HepG2 (cell line): ENCODE measurements at regions not wholly inside any gene's neighbourhood (a gene's known extent, or its start where the extent isn't known, plus 50 kb on each side); places are given as distances from the start of the nearest gene placed in this dataset.

ENCODE experiments used
- ATAC-seq: fragments of 200-7000 bp; cut with Tn5 transposase; 3 replicates; pipeline ENCODE4 v1.9.1; 2020; ENCODE audit warnings: mild to moderate bottlenecking, moderate library complexity
- BruUV-seq: library from RNA; stranded (reverse); fragments of 400-500 nt; replicated peaks from 2 replicates; lab custom pipeline; 2021; lab: Mats Ljungman, UMichigan
- CTCF ChIA-PET: fragments of 300-600 bp; formaldehyde crosslinking; extraction: SDS; loops from one replicate; lab custom pipeline; 2021; ENCODE audit warnings: low total read pairs, inconsistent platforms, low intra/inter-chr PET ratio; lab: Yijun Ruan, JAX
- POLR2A ChIA-PET: fragments of 350-600 bp; sonication (Branson Sonifier 250); formaldehyde crosslinking; loops from one replicate; lab custom pipeline; 2020; ENCODE audit warnings: antibody characterized with exemption, inconsistent platforms; lab: Yijun Ruan, JAX
- DNase-seq: peaks from one replicate; pipeline ENCODE4 v3.0.0-alpha.2; 2015; ENCODE audit warnings: low spot score
- FAIRE-seq: peaks from 3 replicates; lab custom pipeline; 2011; peaks lifted over from hg19 to GRCh38; lab: Jason Lieb, UNC
- H2AFZ ChIP-seq: one replicate; pipeline ENCODE4 v1.6.1; 2011; ENCODE audit warnings: low read length, inconsistent platforms
- H3K27ac ChIP-seq: fragments of 300-600 bp; 3 replicates; pipeline ENCODE4 v1.8.0; 2011; ENCODE audit warnings: mixed run types, mild to moderate bottlenecking, mixed read lengths, low read length, inconsistent platforms; ENCODE audit not compliant: insufficient read depth; ENCODE audit errors: extremely low read length
- H3K27me3 ChIP-seq, 2 experiments: fragments of 200-600 bp in 1 of 2; 2 replicates in 1 of 2; 3 replicates in 1 of 2; pipeline versions ENCODE4 v1.6.0 to v1.8.0; 2011; ENCODE audit warnings: low read length in 2 of 2, mild to moderate bottlenecking in 2 of 2, moderate library complexity in 2 of 2, inconsistent platforms in 1 of 2; ENCODE audit not compliant: insufficient read depth in 2 of 2, control insufficient read depth in 1 of 2
- H3K36me3 ChIP-seq, 2 experiments: fragments of 200-600 bp in 1 of 2; replicated peaks in 1 of 2; 2 replicates in 1 of 2; 3 replicates in 1 of 2; pipeline versions ENCODE4 v1.5.1 to v1.8.0; 2011; ENCODE audit warnings: low read length in 2 of 2, inconsistent platforms in 1 of 2; ENCODE audit not compliant: insufficient read depth in 2 of 2, control insufficient read depth in 1 of 2
- H3K4me1 ChIP-seq: 2 replicates; pipeline ENCODE4 v1.5.1; 2012; ENCODE audit warnings: low read length, inconsistent platforms; ENCODE audit not compliant: insufficient read depth
- H3K4me2 ChIP-seq: 2 replicates; pipeline ENCODE4 v1.6.0; 2011; ENCODE audit warnings: low read depth, low read length, inconsistent platforms
- H3K4me3 ChIP-seq, 3 experiments: fragments of 200-600 bp in 1 of 3; sonication (generic), shearing (Covaris generic) in 1 of 3; replicated peaks in 1 of 3; 2 replicates each; pipeline ENCODE4 v1.5.1; 2011 to 2016; ENCODE audit warnings: low read length in 3 of 3, inconsistent platforms in 2 of 3, low read depth in 2 of 3, mild to moderate bottlenecking in 2 of 3, control low read depth in 1 of 3, mixed read lengths in 1 of 3; ENCODE audit not compliant: insufficient read depth in 1 of 3
- H3K79me2 ChIP-seq: one replicate; pipeline ENCODE4 v1.6.1; 2011; ENCODE audit warnings: low read length, inconsistent platforms; ENCODE audit not compliant: insufficient read depth
- H3K9ac ChIP-seq: 2 replicates; pipeline ENCODE4 v1.6.0; 2011; ENCODE audit warnings: mild to moderate bottlenecking, low read depth, low read length, inconsistent platforms; ENCODE audit not compliant: insufficient read depth
- H3K9me3 ChIP-seq: 2 replicates; pipeline ENCODE4 v1.5.1; 2012; ENCODE audit warnings: mild to moderate bottlenecking, low read length
- H4K20me1 ChIP-seq: 2 replicates; pipeline ENCODE4 v1.6.0; 2011; ENCODE audit warnings: inconsistent platforms, mild to moderate bottlenecking, low read length, moderate library complexity; ENCODE audit not compliant: insufficient read depth
- AGO2 ChIP-seq: fragments of 200-400 bp; formaldehyde crosslinking; optimal IDR thresholded peaks from 2 replicates; pipeline ENCODE3; 2017; ENCODE audit warnings: mild to moderate bottlenecking, low read depth, low read length, moderate library complexity
- CTCF ChIP-seq: sonication (generic); formaldehyde crosslinking; IDR thresholded peaks from 2 replicates; pipeline ENCODE4 v1.5.0; 2020; ENCODE audit warnings: mild to moderate bottlenecking, missing genetic modification reagents, moderate library complexity
- FOSL1 ChIP-seq: sonication (generic); formaldehyde crosslinking; IDR thresholded peaks from 2 replicates; pipeline ENCODE4 v1.9.0; 2021; ENCODE audit warnings: missing genetic modification reagents, borderline replicate concordance
- GATAD2A ChIP-seq: IDR thresholded peaks from 2 replicates; pipeline ENCODE4 v1.6.1; 2016
- GTF2F1 ChIP-seq: fragments of 150-350 bp; IDR thresholded peaks from 2 replicates; pipeline ENCODE4 v1.6.1; 2014; ENCODE audit warnings: low read length
- HNF4A ChIP-seq: sonication (generic); formaldehyde crosslinking; IDR thresholded peaks from 2 replicates; pipeline ENCODE4 v1.4.0; 2020; ENCODE audit warnings: missing genetic modification reagents
- KDM5B ChIP-seq: sonication (generic); formaldehyde crosslinking; IDR thresholded peaks from 2 replicates; pipeline ENCODE4 v1.4.0; 2020; ENCODE audit warnings: missing genetic modification reagents, mild to moderate bottlenecking, borderline replicate concordance
- KLF13 ChIP-seq: sonication (generic); formaldehyde crosslinking; IDR thresholded peaks from 2 replicates; pipeline ENCODE4 v1.4.0; 2020; ENCODE audit warnings: mild to moderate bottlenecking, missing genetic modification reagents
- STAG1 ChIP-seq: sonication (generic); formaldehyde crosslinking; IDR thresholded peaks from 2 replicates; pipeline ENCODE4 v1.4.0; 2020; ENCODE audit warnings: missing genetic modification reagents
- TRAFD1 ChIP-seq: sonication (generic); formaldehyde crosslinking; IDR thresholded peaks from 2 replicates; pipeline ENCODE4 v1.5.1; 2020; ENCODE audit warnings: missing genetic modification reagents, mild to moderate bottlenecking, borderline replicate concordance
- ZNF138 ChIP-seq: sonication (generic); formaldehyde crosslinking; IDR thresholded peaks from 2 replicates; pipeline ENCODE4 v1.5.0; 2020; ENCODE audit warnings: mild to moderate bottlenecking, low read depth, missing genetic modification reagents
- ZNF766 ChIP-seq: sonication (generic); formaldehyde crosslinking; IDR thresholded peaks from 2 replicates; pipeline ENCODE4 v1.5.0; 2020; ENCODE audit warnings: missing genetic modification reagents, borderline replicate concordance
- WGBS: methylation state at CpG from one replicate; pipeline ENCODE4 v1.1.6; 2017; ENCODE audit warnings: low lambda C conversion rate; 5-methylcytosine and 5-hydroxymethylcytosine counted together
- in situ Hi-C: cut with HindIII; loops from 2 replicates; pipeline ENCODE4 v1.10.0; 2017; ENCODE audit warnings: low pct_unique_long_range_greater_than_20kb; ENCODE audit not compliant: extremely low pct_ligation_motif_present
- intact Hi-C: fragments of 100-400 bp; cut with micrococcal nuclease; formaldehyde crosslinking; loops from one replicate; pipeline ENCODE4 v1.10.0; 2022; ENCODE audit not compliant: unreplicated experiment

- POLR2A ChIA-PET: no interaction called here
- H3K79me2 ChIP-seq: no peaks in the 10 kb centered on the region
- TF ChIP-seq FOSL1 (no peak), GATAD2A (no peak), HNF4A (peak; percentile 60), KDM5B (no peak)
- TF ChIP-seq, all 625 proteins: peak for 1
- Histone ChIP-seq H3K9me3 (no peaks in the 10 kb centered on the region), H3K4me1 (peaks cover 8% of the 10 kb centered on the region), H3K36me3 (no peaks in the 10 kb centered on the region), H2AFZ (no peak overlapping the region), H3K4me2 (no peak overlapping the region), H3K9ac (no peak overlapping the region), H3K27ac (no peak overlapping the region), H3K27me3 (0 out of 5 replicates have a peak, but pooled peaks cover 0 to 1% of the 10 kb centered on the region in 2 experiments), H3K4me3 (no peak overlapping the region), H4K20me1 (no peaks in the 10 kb centered on the region)
- FAIRE-seq: no peak
- intact Hi-C loops: loop anchor here (5.0 kb wide), 1 partner anchor 1286 kb away; no protein-coding TSS in a partner anchor
- peak; percentile 82 for ATAC-seq
- WGBS: 4% methylated on average over 2 of the region's 2 CpGs
- DNase-seq: peak; percentile 1
- CTCF ChIA-PET: no interaction called here
- in situ Hi-C loops: loop anchor here (5.0 to 25.0 kb wide), 3 partner anchors 241 to 1286 kb away; no protein-coding TSS in a partner anchor
- BruUV-seq: no TSS peak
Measured at GRCh38 chr18:5601188-5601624, 57.4 kb upstream of the EPB41L3 start.

GRCh38 chr18:5600378-5601071, 56.7 kb upstream of the EPB41L3 start:
- TF ChIP-seq ZNF766: no peak
- TF ChIP-seq AGO2: no peak
- TF ChIP-seq CTCF (CRISPR knock-in tag): peak; percentile 26
- no peak for TF ChIP-seq GTF2F1
- peak; percentile 60 for TF ChIP-seq STAG1 (CRISPR knock-in tag)
- no peak for TF ChIP-seq ZNF138 (CRISPR knock-in tag)
- no peak for TF ChIP-seq KLF13 (CRISPR knock-in tag)
- no peak for TF ChIP-seq TRAFD1 (CRISPR knock-in tag)
- BruUV-seq: no TSS peak
- Histone ChIP-seq H3K79me2 (no peaks in the 10 kb centered on the region), H3K9me3 (no peaks in the 10 kb centered on the region), H3K27ac (no peak overlapping the region), H3K9ac (no peak overlapping the region), H3K4me1 (peaks cover 8% of the 10 kb centered on the region), H3K4me2 (no peak overlapping the region), H3K36me3 (no peaks in the 10 kb centered on the region), H3K27me3 (0 out of 5 replicates have a peak, but pooled peaks cover 0 to 1% of the 10 kb centered on the region in 2 experiments), H4K20me1 (no peaks in the 10 kb centered on the region), H3K4me3 (no peak overlapping the region), H2AFZ (no peak overlapping the region)
- ATAC-seq: no peak
- intact Hi-C loops: loop anchor here (1.0 to 5.0 kb wide), 2 partner anchors 242 to 1287 kb away; no protein-coding TSS in a partner anchor
- peak; percentile 16 for DNase-seq
- CTCF ChIA-PET: interaction anchor here (0.8 kb wide), 1 partner anchor 922 kb away, joined by 4 read pairs; no protein-coding TSS in a partner anchor
- 29% methylated on average over 4 of the region's 4 CpGs for WGBS
- POLR2A ChIA-PET: no interaction called here
- in situ Hi-C loops: loop anchor here (5.0 to 25.0 kb wide), 3 partner anchors 242 to 1287 kb away; no protein-coding TSS in a partner anchor
- no peak for FAIRE-seq
